ENCODE measurements at regions not wholly inside any gene's neighbourhood (a gene's known extent, or its start where the extent isn't known, plus 50 kb on each side); places are given as distances from the start of the nearest gene placed in this dataset.
A peak's percentile ranks its signal among the peaks of the same experiment; 100 is the strongest.

DNA sequence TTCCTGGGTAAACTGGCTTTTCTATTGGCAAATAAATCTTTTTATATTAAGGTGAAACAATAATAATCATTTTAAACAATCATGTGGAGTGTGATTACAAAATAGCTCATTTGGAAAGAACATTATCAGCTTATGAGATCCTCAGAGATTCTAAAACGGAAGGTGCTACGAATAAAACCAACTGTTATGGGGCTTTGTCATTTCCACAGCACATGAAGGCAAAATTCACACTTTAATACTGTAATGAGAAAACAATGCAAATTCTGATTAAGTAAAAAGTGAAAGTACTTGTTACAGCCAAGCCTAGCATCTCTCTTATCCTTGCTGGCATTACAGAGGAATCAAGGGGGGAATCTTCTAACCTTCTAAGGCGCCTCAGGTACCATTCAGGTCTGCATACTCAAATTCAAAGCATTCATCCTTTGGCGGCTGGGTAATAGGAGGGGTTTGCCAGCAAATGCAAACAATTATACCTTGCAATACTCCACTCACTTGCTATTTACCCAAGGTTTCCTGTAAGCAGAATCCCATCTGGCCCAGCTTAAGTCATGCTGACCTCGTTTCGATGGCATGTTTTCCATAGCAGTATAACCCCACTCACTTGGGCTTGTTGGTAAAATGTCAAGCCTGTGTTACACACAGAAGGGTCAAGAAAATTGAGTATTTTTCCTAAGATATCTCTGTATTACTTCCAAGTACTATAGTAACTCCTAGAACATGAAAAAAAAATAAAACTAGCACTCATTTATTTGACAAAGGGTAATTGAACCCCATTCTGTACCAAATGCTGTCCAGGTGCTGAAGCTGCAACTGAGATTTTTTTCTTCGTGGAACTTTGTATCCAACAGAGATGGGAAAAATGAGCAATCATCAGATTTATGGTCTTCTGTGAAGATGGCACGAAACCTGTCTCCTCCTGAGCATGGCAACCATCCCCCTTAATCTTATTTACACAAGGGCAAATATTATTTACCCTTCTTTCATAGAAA lies 183.7 kb upstream of the LMCD1 start:
- TF ChIP-seq, protein P1, sequence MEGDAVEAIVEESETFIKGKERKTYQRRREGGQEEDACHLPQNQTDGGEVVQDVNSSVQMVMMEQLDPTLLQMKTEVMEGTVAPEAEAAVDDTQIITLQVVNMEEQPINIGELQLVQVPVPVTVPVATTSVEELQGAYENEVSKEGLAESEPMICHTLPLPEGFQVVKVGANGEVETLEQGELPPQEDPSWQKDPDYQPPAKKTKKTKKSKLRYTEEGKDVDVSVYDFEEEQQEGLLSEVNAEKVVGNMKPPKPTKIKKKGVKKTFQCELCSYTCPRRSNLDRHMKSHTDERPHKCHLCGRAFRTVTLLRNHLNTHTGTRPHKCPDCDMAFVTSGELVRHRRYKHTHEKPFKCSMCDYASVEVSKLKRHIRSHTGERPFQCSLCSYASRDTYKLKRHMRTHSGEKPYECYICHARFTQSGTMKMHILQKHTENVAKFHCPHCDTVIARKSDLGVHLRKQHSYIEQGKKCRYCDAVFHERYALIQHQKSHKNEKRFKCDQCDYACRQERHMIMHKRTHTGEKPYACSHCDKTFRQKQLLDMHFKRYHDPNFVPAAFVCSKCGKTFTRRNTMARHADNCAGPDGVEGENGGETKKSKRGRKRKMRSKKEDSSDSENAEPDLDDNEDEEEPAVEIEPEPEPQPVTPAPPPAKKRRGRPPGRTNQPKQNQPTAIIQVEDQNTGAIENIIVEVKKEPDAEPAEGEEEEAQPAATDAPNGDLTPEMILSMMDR (IDR thresholded peaks at IDR 0.05) = no peak
- TF ChIP-seq SIN3A (IDR thresholded peaks at IDR 0.05; ENCODE audit: borderline replicate concordance, insufficient read depth, low read depth, low read length) (no peak), POLR2AphosphoS5 (IDR thresholded peaks at IDR 0.05; ENCODE audit: low read depth, low read length) (no peak), TCF7L2 (IDR thresholded peaks at IDR 0.05; ENCODE audit: low read depth, low read length) (no peak)
- TF ChIP-seq, protein P2, sequence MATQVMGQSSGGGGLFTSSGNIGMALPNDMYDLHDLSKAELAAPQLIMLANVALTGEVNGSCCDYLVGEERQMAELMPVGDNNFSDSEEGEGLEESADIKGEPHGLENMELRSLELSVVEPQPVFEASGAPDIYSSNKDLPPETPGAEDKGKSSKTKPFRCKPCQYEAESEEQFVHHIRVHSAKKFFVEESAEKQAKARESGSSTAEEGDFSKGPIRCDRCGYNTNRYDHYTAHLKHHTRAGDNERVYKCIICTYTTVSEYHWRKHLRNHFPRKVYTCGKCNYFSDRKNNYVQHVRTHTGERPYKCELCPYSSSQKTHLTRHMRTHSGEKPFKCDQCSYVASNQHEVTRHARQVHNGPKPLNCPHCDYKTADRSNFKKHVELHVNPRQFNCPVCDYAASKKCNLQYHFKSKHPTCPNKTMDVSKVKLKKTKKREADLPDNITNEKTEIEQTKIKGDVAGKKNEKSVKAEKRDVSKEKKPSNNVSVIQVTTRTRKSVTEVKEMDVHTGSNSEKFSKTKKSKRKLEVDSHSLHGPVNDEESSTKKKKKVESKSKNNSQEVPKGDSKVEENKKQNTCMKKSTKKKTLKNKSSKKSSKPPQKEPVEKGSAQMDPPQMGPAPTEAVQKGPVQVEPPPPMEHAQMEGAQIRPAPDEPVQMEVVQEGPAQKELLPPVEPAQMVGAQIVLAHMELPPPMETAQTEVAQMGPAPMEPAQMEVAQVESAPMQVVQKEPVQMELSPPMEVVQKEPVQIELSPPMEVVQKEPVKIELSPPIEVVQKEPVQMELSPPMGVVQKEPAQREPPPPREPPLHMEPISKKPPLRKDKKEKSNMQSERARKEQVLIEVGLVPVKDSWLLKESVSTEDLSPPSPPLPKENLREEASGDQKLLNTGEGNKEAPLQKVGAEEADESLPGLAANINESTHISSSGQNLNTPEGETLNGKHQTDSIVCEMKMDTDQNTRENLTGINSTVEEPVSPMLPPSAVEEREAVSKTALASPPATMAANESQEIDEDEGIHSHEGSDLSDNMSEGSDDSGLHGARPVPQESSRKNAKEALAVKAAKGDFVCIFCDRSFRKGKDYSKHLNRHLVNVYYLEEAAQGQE (IDR thresholded peaks at IDR 0.05; ENCODE audit: insufficient read depth in 1 of 2, low read depth in 2 of 2, low read length in 1 of 2) = peak in 1 of 2 experiments; percentile 29; a peak in 1 of 4 replicates
